IPS-20b (cell line): ENCODE measurements at regions not wholly inside any gene's neighbourhood (a gene's known extent, or its start where the extent isn't known, plus 50 kb on each side); places are given as distances from the start of the nearest gene placed in this dataset.
A peak's percentile ranks its signal among the peaks of the same experiment; 100 is the strongest.

Experiments
- H3K27ac ChIP-seq: one replicate; pipeline ENCODE4 v1.5.1; 2013; ENCODE audit warnings: low read length
- H3K27me3 ChIP-seq: 2 replicates; pipeline ENCODE4 v1.6.1; 2013; ENCODE audit warnings: mild to moderate bottlenecking, low read length, inconsistent platforms; ENCODE audit not compliant: insufficient read depth
- H3K36me3 ChIP-seq: 2 replicates; pipeline ENCODE4 v1.6.1; 2013; ENCODE audit warnings: low read depth, mild to moderate bottlenecking, inconsistent platforms, low read length, moderate library complexity; ENCODE audit not compliant: insufficient read depth
- H3K4me1 ChIP-seq: 2 replicates; pipeline ENCODE4 v1.6.1; 2013; ENCODE audit warnings: mild to moderate bottlenecking, control low read depth, inconsistent platforms, low read length, moderate library complexity; ENCODE audit not compliant: insufficient read depth
- H3K4me3 ChIP-seq: 2 replicates; pipeline ENCODE4 v1.5.1; 2013; ENCODE audit warnings: mild to moderate bottlenecking, low read length, inconsistent platforms
- H3K9ac ChIP-seq: 2 replicates; pipeline ENCODE4 v1.6.1; 2013; ENCODE audit warnings: low read depth, mild to moderate bottlenecking, inconsistent platforms, low read length, moderate library complexity
- H3K9me3 ChIP-seq: 2 replicates; pipeline ENCODE4 v1.6.1; 2013; ENCODE audit warnings: mild to moderate bottlenecking, low read depth, low read length, inconsistent platforms; ENCODE audit not compliant: insufficient read depth

DNA sequence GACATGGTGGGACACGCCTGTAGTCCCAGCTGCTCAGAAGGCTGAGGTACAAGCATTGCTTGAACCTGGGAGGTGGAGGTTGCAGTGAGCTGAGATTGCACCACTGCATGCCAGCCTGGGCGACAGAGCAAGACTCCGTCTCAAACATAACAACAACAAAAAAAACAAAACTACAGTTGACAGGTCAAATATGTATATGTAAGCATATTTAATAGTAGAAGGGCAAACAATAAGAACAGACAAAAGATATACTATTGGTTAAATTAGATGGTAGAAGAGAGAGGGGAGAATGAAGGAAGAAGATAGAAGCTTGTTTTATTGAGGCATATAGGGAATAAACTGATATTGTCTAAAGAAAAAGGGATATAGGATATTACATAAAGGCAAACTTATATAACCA lies 247.1 kb downstream of the KLF13 start:
- H3K4me3 ChIP-seq, result no peak overlapping the region
- no peaks in the 10 kb centered on the region for H3K9me3 ChIP-seq
- H3K36me3 ChIP-seq, result no peaks in the 10 kb centered on the region
- H3K9ac ChIP-seq, result no peak overlapping the region
- no peak overlapping the region for H3K27ac ChIP-seq
- peaks cover 16% of the 10 kb centered on the region for H3K4me1 ChIP-seq
- H3K27me3 ChIP-seq, result no peaks in the 10 kb centered on the region

GRCh38 chr15:31574766-31575165 lies 248.1 kb downstream of the KLF13 start:
- Histone ChIP-seq H3K36me3 (no peaks in the 10 kb centered on the region), H3K4me3 (no peak overlapping the region), H3K9ac (peak overlapping the region; percentile 20; the same call in 1 of the 2 replicates), H3K9me3 (no peaks in the 10 kb centered on the region), H3K27me3 (no peaks in the 10 kb centered on the region), H3K27ac (no peak overlapping the region), H3K4me1 (peaks cover 16% of the 10 kb centered on the region)

GRCh38 chr15:31577108-31577507 lies 250.5 kb downstream of the KLF13 start:
- Histone ChIP-seq H3K9me3 (peaks cover 10% of the 10 kb centered on the region), H3K36me3 (no peaks in the 10 kb centered on the region), H3K9ac (no peak overlapping the region), H3K4me1 (peaks cover 16% of the 10 kb centered on the region), H3K27ac (no peak overlapping the region), H3K27me3 (no peaks in the 10 kb centered on the region), H3K4me3 (peak overlapping the region; percentile 29; the same call in 1 of the 2 replicates)

- Histone ChIP-seq H3K9me3 (peaks cover 11% of the 10 kb centered on the region), H3K4me3 (no peak overlapping the region), H3K36me3 (no peaks in the 10 kb centered on the region), H3K4me1 (peaks cover 16% of the 10 kb centered on the region), H3K9ac (no peak overlapping the region), H3K27me3 (no peaks in the 10 kb centered on the region), H3K27ac (no peak overlapping the region)
These were observed 252.6 kb downstream of the KLF13 start for GRCh38 chr15:31579282-31579681.

GRCh38 chr15:31579976-31580375 lies 253.3 kb downstream of the KLF13 start:
- Histone ChIP-seq H3K36me3 (no peaks in the 10 kb centered on the region), H3K4me1 (peaks cover 10% of the 10 kb centered on the region), H3K27me3 (no peaks in the 10 kb centered on the region), H3K9ac (no peak overlapping the region), H3K9me3 (peaks cover 11% of the 10 kb centered on the region), H3K4me3 (no peak overlapping the region), H3K27ac (no peak overlapping the region)

GRCh38 chr15:31584195-31584594 lies 257.6 kb downstream of the KLF13 start:
- no peaks in the 10 kb centered on the region for H3K36me3 ChIP-seq
- no peak overlapping the region for H3K9ac ChIP-seq
- no peak overlapping the region for H3K4me3 ChIP-seq
- H3K4me1 ChIP-seq, result peaks cover 4% of the 10 kb centered on the region; the same call in 1 of the 2 replicates
- H3K27me3 ChIP-seq, result no peaks in the 10 kb centered on the region
- peaks cover 11% of the 10 kb centered on the region for H3K9me3 ChIP-seq
- no peak overlapping the region for H3K27ac ChIP-seq

DNA sequence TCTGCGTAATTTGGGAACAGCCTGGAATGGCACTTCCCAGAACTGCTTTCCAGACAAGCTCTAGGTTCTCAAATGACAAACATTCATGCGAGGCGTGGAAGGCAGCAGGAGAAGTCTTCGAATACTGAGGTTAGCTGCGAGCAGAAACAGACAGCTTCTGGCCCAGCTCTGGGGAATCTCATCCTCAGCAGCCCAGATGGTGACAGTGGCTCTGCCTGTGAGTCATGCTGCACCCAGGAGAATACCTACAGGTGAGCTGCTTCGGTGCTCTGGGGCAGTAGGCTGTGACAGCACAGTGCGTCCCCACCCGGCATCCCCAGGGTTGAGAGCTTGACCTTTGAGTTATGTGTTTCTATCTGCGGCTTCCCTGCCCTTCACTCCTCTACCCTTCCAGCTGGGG lies 258.6 kb downstream of the KLF13 start:
- H3K27me3 ChIP-seq, result no peaks in the 10 kb centered on the region
- no peak overlapping the region for H3K27ac ChIP-seq
- H3K36me3 ChIP-seq, result no peaks in the 10 kb centered on the region
- peaks cover 11% of the 10 kb centered on the region for H3K9me3 ChIP-seq
- no peak overlapping the region for H3K4me3 ChIP-seq
- H3K9ac ChIP-seq, result no peak overlapping the region
- peaks cover 4% of the 10 kb centered on the region; the same call in 1 of the 2 replicates for H3K4me1 ChIP-seq

GRCh38 chr15:31586841-31587240 lies 260.2 kb downstream of the KLF13 start:
- no peaks in the 10 kb centered on the region for H3K27me3 ChIP-seq

DNA sequence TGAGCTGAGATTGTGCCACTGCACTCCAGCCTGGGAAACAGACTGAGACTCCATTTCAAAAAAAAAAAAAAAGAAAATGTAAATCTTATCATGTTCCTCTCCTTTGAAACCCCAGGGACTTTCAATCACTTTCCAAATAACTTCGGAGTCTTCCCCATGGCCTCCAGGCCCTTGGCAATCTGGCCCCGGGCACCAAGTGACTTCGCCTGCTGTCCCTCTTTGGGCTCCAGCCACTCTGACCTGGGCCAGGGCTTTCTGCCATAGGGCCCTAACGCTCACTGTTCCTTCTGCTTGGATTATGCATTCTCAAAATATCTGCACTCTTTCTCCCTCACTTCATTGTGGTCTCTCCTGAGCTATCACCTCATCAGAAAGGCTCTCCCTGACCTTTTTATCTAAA lies 260.9 kb downstream of the KLF13 start:
- H3K27ac ChIP-seq, result no peak overlapping the region

More at GRCh38 chr15:31586841-31587240, 260.2 kb downstream of the KLF13 start:
- Histone ChIP-seq H3K9ac (no peak overlapping the region), H3K9me3 (peaks cover 4% of the 10 kb centered on the region; the same call in 1 of the 2 replicates), H3K4me1 (peaks cover 6% of the 10 kb centered on the region; the same call in 1 of the 2 replicates), H3K4me3 (no peak overlapping the region), H3K36me3 (no peaks in the 10 kb centered on the region), H3K27ac (no peak overlapping the region)

DNA sequence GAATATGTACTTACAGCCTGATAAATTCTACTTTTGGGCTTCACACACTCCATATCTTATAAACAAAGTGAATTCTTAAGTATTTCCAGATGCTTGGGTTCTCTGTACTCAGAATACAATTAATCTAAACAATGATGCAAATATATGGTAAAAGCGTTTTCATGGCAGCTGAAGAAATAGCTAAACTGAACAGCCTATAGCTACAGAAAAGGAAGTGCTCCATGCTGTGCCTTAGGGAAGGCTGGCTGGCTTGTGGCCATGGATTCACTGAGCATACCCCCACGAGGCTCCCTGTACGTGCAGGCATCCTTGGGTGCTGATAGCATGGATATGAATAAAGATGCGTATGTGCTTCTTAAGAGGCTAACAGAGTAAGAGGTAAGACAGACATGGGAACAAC lies 264.0 kb downstream of the KLF13 start:
- H3K27me3 ChIP-seq, result no peaks in the 10 kb centered on the region
- no peak overlapping the region for H3K4me3 ChIP-seq
- no peaks in the 10 kb centered on the region for H3K36me3 ChIP-seq
- no peaks in the 10 kb centered on the region for H3K9me3 ChIP-seq
- peaks cover 6% of the 10 kb centered on the region; the same call in 1 of the 2 replicates for H3K4me1 ChIP-seq
- H3K27ac ChIP-seq, result no peak overlapping the region
- no peak overlapping the region for H3K9ac ChIP-seq

More for the DNA sequence above, 260.9 kb downstream of the KLF13 start:
- no peak overlapping the region for H3K4me3 ChIP-seq
- H3K36me3 ChIP-seq, result no peaks in the 10 kb centered on the region
- H3K9ac ChIP-seq, result no peak overlapping the region
- H3K27me3 ChIP-seq, result no peaks in the 10 kb centered on the region
- H3K4me1 ChIP-seq, result peaks cover 6% of the 10 kb centered on the region; the same call in 1 of the 2 replicates
- H3K9me3 ChIP-seq, result no peaks in the 10 kb centered on the region

DNA sequence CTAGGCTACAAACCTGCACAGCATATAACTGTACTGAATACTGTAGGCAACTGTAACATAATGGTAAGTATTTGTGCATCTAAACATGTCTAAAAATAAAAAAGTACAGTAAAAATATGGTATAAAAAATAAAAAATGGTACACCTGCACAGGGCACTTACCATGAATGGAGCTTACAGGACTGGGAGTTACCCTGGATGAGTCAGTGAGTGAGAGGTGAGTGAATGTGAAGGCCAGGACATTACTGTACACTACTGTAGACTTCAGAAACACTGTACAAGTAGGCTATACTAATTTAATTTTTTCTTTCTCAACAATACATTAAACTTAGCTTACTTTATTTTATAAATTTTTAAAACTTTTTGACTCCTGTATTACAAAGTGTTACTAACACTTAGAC lies 265.3 kb downstream of the KLF13 start:
- no peaks in the 10 kb centered on the region for H3K36me3 ChIP-seq
- no peaks in the 10 kb centered on the region for H3K9me3 ChIP-seq
- no peak overlapping the region for H3K27ac ChIP-seq
- 0 out of 2 replicates have a peak, but pooled peaks cover 2% of the 10 kb centered on the region for H3K4me1 ChIP-seq
- no peaks in the 10 kb centered on the region for H3K27me3 ChIP-seq
- no peak overlapping the region for H3K9ac ChIP-seq
- no peak overlapping the region for H3K4me3 ChIP-seq

DNA sequence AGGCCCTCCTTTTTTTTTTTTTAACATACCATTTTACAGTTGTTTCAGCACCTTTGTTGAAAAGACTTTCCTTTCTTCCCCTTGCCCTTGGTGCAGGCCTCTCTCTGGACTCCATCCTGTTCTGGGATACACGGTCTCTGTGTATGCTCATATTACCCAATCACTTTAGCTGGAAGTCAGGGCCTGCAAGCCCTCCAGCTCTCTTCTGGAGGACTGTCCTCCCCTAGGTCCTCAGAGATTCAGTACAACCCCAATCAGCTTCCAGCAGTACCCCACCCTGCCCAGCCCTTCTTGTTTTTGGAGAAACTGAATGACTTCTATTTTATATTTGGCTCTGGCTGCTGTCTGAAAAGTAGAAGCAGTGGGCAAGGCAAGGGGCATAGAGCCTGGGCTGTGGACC lies 270.8 kb downstream of the KLF13 start:
- H3K27ac ChIP-seq, result no peak overlapping the region
- no peaks in the 10 kb centered on the region for H3K9me3 ChIP-seq
- no peaks in the 10 kb centered on the region for H3K36me3 ChIP-seq
- H3K4me3 ChIP-seq, result no peak overlapping the region
- no peak overlapping the region for H3K9ac ChIP-seq
- H3K27me3 ChIP-seq, result no peaks in the 10 kb centered on the region
- no peaks in the 10 kb centered on the region; the same call in 1 of the 2 replicates for H3K4me1 ChIP-seq
